ENCODE measurements at regions not wholly inside any gene's neighbourhood (a gene's known extent, or its start where the extent isn't known, plus 50 kb on each side); places are given as distances from the start of the nearest gene placed in this dataset.

- Mint-ChIP-seq H3K4me3 (no peak overlapping the region), H3K27ac (no peak overlapping the region), H3K4me1 (peaks cover 9% of the 10 kb centered on the region in 2 experiments), H3K9me3 (peaks cover 6 to 15% of the 10 kb centered on the region in 2 experiments; a peak in 4 of 5 replicates), H3K27me3 (ENCODE audit: low read depth) (no peaks in the 10 kb centered on the region), H3K36me3 (ENCODE audit: insufficient read depth in 1 of 3, low read depth in 3 of 3) (peaks cover 0 to 14% (median 11%) of the 10 kb centered on the region in 3 experiments; a peak in 5 of 7 replicates)
- no peak overlapping the region for H3K14ac ChIP-seq (ENCODE audit: insufficient read depth, low read length)
- H4K20me1 ChIP-seq (ENCODE audit: control insufficient read depth, insufficient read depth, insufficient read length), result no peaks in the 10 kb centered on the region
- no peak overlapping the region for H4K8ac ChIP-seq (replicated peaks; ENCODE audit: insufficient read length, low read depth, low read length)
- H2BK5ac ChIP-seq (ENCODE audit: insufficient read length, low read length), result no peak overlapping the region
- no peak overlapping the region for H2AFZ ChIP-seq (ENCODE audit: low read length)
- no CpG with 5 or more reads among the region's 2 CpGs for WGBS (ENCODE audit: extremely low coverage, insufficient read length, low lambda C conversion rate)
- H3K9me3 ChIP-seq (ENCODE audit: control insufficient read depth, low read depth, low read length), result no peaks in the 10 kb centered on the region
- DNase-seq, result no peak
- no peak overlapping the region for H4K91ac ChIP-seq (ENCODE audit: insufficient read length, low read depth, low read length)
- no peak overlapping the region for H2AK5ac ChIP-seq (ENCODE audit: insufficient read length, low read length)
- H3K4me2 ChIP-seq (ENCODE audit: insufficient read depth, insufficient read length, low read length), result no peak overlapping the region
- H3K79me2 ChIP-seq (ENCODE audit: insufficient read depth, low read length), result no peaks in the 10 kb centered on the region
- H3K79me1 ChIP-seq (ENCODE audit: insufficient read depth, low read depth, low read length, poor library complexity, severe bottlenecking), result no peaks in the 10 kb centered on the region
- no peak overlapping the region for H3K27ac ChIP-seq (ENCODE audit: insufficient read length, low read depth, low read length)
- H3K56ac ChIP-seq (ENCODE audit: insufficient read length, low read depth, low read length), result no peak overlapping the region
- H3T11ph ChIP-seq (ENCODE audit: low read length), result no peak overlapping the region
- no peak overlapping the region for H4K5ac ChIP-seq (ENCODE audit: insufficient read length, low read depth, low read length)
- H3K18ac ChIP-seq (ENCODE audit: insufficient read length, low read depth, low read length), result no peak overlapping the region
- no peaks in the 10 kb centered on the region for H3K27me3 ChIP-seq (ENCODE audit: insufficient read depth, low read length)
- no peak overlapping the region for H3K9ac ChIP-seq (ENCODE audit: extremely low read depth, insufficient read length, low read length)
- H2BK20ac ChIP-seq (ENCODE audit: low read depth, low read length, poor library complexity, severe bottlenecking), result no peak overlapping the region
- no peaks in the 10 kb centered on the region; the same call in 1 of the 2 replicates for H3K4me1 ChIP-seq (ENCODE audit: insufficient read depth, low read length)
- no peak overlapping the region for H3K4ac ChIP-seq (ENCODE audit: low read depth, low read length)
- no peaks in the 10 kb centered on the region for H3K23me2 ChIP-seq (ENCODE audit: insufficient read length, low read depth, low read length, poor library complexity, severe bottlenecking)
- TF ChIP-seq, protein P1, sequence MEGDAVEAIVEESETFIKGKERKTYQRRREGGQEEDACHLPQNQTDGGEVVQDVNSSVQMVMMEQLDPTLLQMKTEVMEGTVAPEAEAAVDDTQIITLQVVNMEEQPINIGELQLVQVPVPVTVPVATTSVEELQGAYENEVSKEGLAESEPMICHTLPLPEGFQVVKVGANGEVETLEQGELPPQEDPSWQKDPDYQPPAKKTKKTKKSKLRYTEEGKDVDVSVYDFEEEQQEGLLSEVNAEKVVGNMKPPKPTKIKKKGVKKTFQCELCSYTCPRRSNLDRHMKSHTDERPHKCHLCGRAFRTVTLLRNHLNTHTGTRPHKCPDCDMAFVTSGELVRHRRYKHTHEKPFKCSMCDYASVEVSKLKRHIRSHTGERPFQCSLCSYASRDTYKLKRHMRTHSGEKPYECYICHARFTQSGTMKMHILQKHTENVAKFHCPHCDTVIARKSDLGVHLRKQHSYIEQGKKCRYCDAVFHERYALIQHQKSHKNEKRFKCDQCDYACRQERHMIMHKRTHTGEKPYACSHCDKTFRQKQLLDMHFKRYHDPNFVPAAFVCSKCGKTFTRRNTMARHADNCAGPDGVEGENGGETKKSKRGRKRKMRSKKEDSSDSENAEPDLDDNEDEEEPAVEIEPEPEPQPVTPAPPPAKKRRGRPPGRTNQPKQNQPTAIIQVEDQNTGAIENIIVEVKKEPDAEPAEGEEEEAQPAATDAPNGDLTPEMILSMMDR (conservative IDR thresholded peaks at IDR 0.05), result no peak
- H2BK15ac ChIP-seq (ENCODE audit: low read depth, low read length), result no peak overlapping the region
- no peak overlapping the region for H3K23ac ChIP-seq (ENCODE audit: insufficient read length, low read depth, low read length)
- H2BK120ac ChIP-seq (ENCODE audit: low read depth, low read length, poor library complexity, severe bottlenecking), result no peak overlapping the region
- no peak overlapping the region for H2BK12ac ChIP-seq (ENCODE audit: insufficient read length, low read depth, low read length)
Measured at GRCh38 chr12:59134750-59135149, 214.4 kb upstream of the LRIG3 start.
